ENCODE measurements at regions not wholly inside any gene's neighbourhood (a gene's known extent, or its start where the extent isn't known, plus 50 kb on each side); places are given as distances from the start of the nearest gene placed in this dataset.

GRCh38 chr6:147821295-147821897 is 312.9 kb downstream of the SAMD5 start:
- DNase-seq = no peak

GRCh38 chr6:147823936-147824335 is 315.4 kb downstream of the SAMD5 start:
- no peak for DNase-seq

GRCh38 chr6:147825848-147826247 is 317.4 kb downstream of the SAMD5 start:
- no peak for DNase-seq

GRCh38 chr6:147826698-147827097 is 318.2 kb downstream of the SAMD5 start:
- DNase-seq = no peak

GRCh38 chr6:147829418-147829817 is 320.9 kb downstream of the SAMD5 start:
- no peak for DNase-seq

- no peak for DNase-seq
These were observed 321.3 kb downstream of the SAMD5 start for GRCh38 chr6:147829835-147830234.

GRCh38 chr6:147831356-147831755 is 322.9 kb downstream of the SAMD5 start:
- DNase-seq = no peak

GRCh38 chr6:147833607-147834006 is 325.1 kb downstream of the SAMD5 start:
- no peak for DNase-seq

GRCh38 chr6:147834084-147834776 is 325.7 kb downstream of the SAMD5 start:
- no peak for DNase-seq

GRCh38 chr6:147837540-147837939 is 329.1 kb downstream of the SAMD5 start:
- no peak for DNase-seq

GRCh38 chr6:147839708-147840610 is 331.5 kb downstream of the SAMD5 start:
- DNase-seq = no peak

- DNase-seq = no peak
These were observed 333.2 kb downstream of the SAMD5 start for GRCh38 chr6:147841547-147842148.

GRCh38 chr6:147849401-147850330 is 341.2 kb downstream of the SAMD5 start:
- DNase-seq = no peak

- no peak for DNase-seq
These were observed 344.3 kb downstream of the SAMD5 start for GRCh38 chr6:147852772-147853171.

- no peak for DNase-seq
These were observed 345.1 kb downstream of the SAMD5 start for GRCh38 chr6:147853574-147853973.

- DNase-seq = no peak
These were observed 347.5 kb downstream of the SAMD5 start for GRCh38 chr6:147855803-147856482.

- no peak for DNase-seq
These were observed 348.2 kb downstream of the SAMD5 start for GRCh38 chr6:147856687-147857086.

GRCh38 chr6:147858421-147858820 is 349.9 kb downstream of the SAMD5 start:
- no peak for DNase-seq

- DNase-seq = no peak
These were observed 350.6 kb downstream of the SAMD5 start for GRCh38 chr6:147859071-147859470.

GRCh38 chr6:147861696-147862095 is 353.2 kb downstream of the SAMD5 start:
- no peak for DNase-seq

GRCh38 chr6:147867433-147868226 is 359.1 kb downstream of the SAMD5 start:
- DNase-seq = no peak
